MM.1S (cell line): ENCODE measurements at regions not wholly inside any gene's neighbourhood (a gene's known extent, or its start where the extent isn't known, plus 50 kb on each side); places are given as distances from the start of the nearest gene placed in this dataset.

Experiments
- DNase-seq: peaks from one replicate; pipeline ENCODE4 v3.0.0-alpha.2; 2015
- H2AFZ ChIP-seq: fragments of 300-600 bp; sonication (generic); 2 replicates; pipeline ENCODE4 v1.6.0; 2016; ENCODE audit warnings: antibody characterized with exemption, low read length
- H3F3A ChIP-seq: fragments of 300-600 bp; sonication (generic); 2 replicates; pipeline ENCODE4 v1.6.1; 2016; ENCODE audit warnings: mild to moderate bottlenecking, antibody characterized with exemption, low read length, moderate library complexity, mixed read lengths; ENCODE audit not compliant: insufficient read depth
- H3K27ac ChIP-seq: fragments of 300-600 bp; sonication (generic); 2 replicates; pipeline ENCODE4 v1.5.1; 2016; ENCODE audit warnings: mild to moderate bottlenecking, low read length
- H3K27me3 ChIP-seq: fragments of 300-600 bp; sonication (generic); replicated peaks from 2 replicates; pipeline ENCODE4 v1.6.0; 2016; ENCODE audit warnings: low read length; ENCODE audit not compliant: insufficient read depth
- H3K36me3 ChIP-seq: fragments of 300-600 bp; sonication (generic); replicated peaks from 2 replicates; pipeline ENCODE4 v1.6.1; 2016; ENCODE audit warnings: mild to moderate bottlenecking, low read length, mixed read lengths; ENCODE audit not compliant: insufficient read depth
- H3K4me1 ChIP-seq: fragments of 300-600 bp; sonication (generic); 2 replicates; pipeline ENCODE4 v1.6.1; 2016; ENCODE audit warnings: low read length, mixed read lengths
- H3K4me2 ChIP-seq: fragments of 300-600 bp; sonication (generic); 2 replicates; pipeline ENCODE4 v1.6.0; 2016; ENCODE audit warnings: low read depth, low read length
- H3K4me3 ChIP-seq: fragments of 300-600 bp; sonication (generic); 2 replicates; pipeline ENCODE4 v1.5.1; 2016; ENCODE audit warnings: low read length, mixed read lengths
- H3K79me2 ChIP-seq: fragments of 300-600 bp; sonication (generic); 2 replicates; pipeline ENCODE4 v1.6.1; 2016; ENCODE audit warnings: mixed run types, low read length, mixed read lengths
- H3K9ac ChIP-seq: fragments of 300-600 bp; sonication (generic); 2 replicates; pipeline ENCODE4 v1.6.1; 2016; ENCODE audit warnings: low read length, mixed read lengths
- H3K9me2 ChIP-seq: fragments of 300-600 bp; sonication (generic); replicated peaks from 2 replicates; pipeline ENCODE4 v1.6.1; 2016; ENCODE audit warnings: mild to moderate bottlenecking, low read length, mixed read lengths; ENCODE audit not compliant: insufficient read depth
- H3K9me3 ChIP-seq: fragments of 300-600 bp; sonication (generic); replicated peaks from 2 replicates; pipeline ENCODE4 v1.6.1; 2016; ENCODE audit warnings: mild to moderate bottlenecking, low read length, mixed read lengths; ENCODE audit not compliant: insufficient read depth
- H4K20me1 ChIP-seq: fragments of 300-600 bp; sonication (generic); 2 replicates; pipeline ENCODE4 v1.6.1; 2016; ENCODE audit warnings: mild to moderate bottlenecking, low read length, moderate library complexity, mixed read lengths; ENCODE audit not compliant: insufficient read depth
- EZH2 ChIP-seq: fragments of 300-600 bp; sonication (generic); optimal IDR thresholded peaks from 2 replicates; pipeline ENCODE3; 2017; ENCODE audit warnings: low read depth, mild to moderate bottlenecking, antibody characterized with exemption, low read length, mixed read lengths
- EZH2phosphoT487 ChIP-seq: fragments of 300-600 bp; sonication (generic); IDR thresholded peaks from 2 replicates; pipeline ENCODE4 v1.6.1; 2018; ENCODE audit warnings: antibody characterized with exemption, low read length
- TF ChIP-seq, protein P1 (sequence below): fragments of 300-600 bp; sonication (generic); IDR thresholded peaks from 2 replicates; pipeline ENCODE4 v1.5.1; 2016; ENCODE audit warnings: antibody characterized with exemption, low read length, mixed read lengths

DNA sequence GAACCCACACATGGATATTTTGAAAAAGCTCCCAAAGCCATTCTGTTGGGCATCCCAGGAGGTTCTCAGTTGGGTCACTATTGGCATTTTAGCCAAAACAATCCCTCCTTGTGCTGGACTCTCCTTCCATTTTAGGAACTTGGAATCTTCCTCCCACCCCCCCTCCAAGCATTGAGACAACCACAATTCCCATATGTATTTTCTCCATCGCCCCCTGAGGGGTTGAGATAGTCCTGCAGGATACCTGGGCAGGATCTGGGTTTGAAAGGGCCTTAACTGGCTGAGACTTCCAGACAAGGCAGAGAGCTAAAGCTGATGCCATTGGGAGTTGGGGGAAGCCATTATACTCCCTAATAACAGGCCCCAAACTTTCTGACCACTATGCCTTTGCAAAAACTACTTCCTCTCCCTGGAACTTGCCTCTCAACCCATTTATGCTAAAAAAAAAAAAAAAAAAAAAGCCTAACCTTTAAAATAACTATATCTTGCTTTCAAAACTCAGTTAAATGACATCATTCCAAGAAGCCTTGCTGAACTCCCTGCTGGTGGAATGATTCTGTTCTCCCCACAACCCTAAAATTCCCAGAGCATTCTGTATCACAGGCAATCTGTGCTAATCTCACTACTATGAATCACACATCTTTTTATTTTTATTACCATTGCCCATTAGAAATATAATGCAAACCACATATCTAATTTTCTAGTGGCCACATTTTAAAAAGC lies 77.5 kb upstream of the PDE1C start:
- DNase-seq: no peak

DNA sequence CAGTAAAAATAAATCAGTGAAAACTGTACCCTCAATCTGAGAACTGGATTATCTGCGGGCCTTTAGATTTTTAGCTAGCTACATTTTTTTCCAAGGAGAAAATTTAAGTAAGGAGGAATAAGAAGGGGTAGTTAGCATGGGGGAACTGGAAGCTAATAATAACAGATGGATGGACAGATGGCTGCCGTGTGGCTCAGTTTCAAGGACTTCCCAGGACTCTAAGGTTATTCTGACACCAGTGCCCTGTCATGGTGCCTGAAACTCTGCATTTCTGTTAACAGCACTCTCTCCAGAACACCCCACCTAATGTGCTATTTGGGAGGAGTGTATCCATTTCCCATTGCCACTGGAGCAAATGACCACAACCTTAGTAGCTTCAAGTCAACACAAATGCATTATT lies 75.7 kb upstream of the PDE1C start:
- no peak overlapping the region for H2AFZ ChIP-seq
- no peaks in the 10 kb centered on the region for H3K9me3 ChIP-seq
- H3F3A ChIP-seq: no peaks in the 10 kb centered on the region
- no peak for DNase-seq
- H3K79me2 ChIP-seq: no peaks in the 10 kb centered on the region
- no peaks in the 10 kb centered on the region for H3K27me3 ChIP-seq
- no peaks in the 10 kb centered on the region for H3K36me3 ChIP-seq
- no peaks in the 10 kb centered on the region for H3K4me1 ChIP-seq
- H3K4me3 ChIP-seq: no peak overlapping the region
- no peak overlapping the region for H3K9ac ChIP-seq
- no peaks in the 10 kb centered on the region for H4K20me1 ChIP-seq
- TF ChIP-seq EZH2phosphoT487 (no peak), EZH2 (no peak)
- TF ChIP-seq, protein P1, sequence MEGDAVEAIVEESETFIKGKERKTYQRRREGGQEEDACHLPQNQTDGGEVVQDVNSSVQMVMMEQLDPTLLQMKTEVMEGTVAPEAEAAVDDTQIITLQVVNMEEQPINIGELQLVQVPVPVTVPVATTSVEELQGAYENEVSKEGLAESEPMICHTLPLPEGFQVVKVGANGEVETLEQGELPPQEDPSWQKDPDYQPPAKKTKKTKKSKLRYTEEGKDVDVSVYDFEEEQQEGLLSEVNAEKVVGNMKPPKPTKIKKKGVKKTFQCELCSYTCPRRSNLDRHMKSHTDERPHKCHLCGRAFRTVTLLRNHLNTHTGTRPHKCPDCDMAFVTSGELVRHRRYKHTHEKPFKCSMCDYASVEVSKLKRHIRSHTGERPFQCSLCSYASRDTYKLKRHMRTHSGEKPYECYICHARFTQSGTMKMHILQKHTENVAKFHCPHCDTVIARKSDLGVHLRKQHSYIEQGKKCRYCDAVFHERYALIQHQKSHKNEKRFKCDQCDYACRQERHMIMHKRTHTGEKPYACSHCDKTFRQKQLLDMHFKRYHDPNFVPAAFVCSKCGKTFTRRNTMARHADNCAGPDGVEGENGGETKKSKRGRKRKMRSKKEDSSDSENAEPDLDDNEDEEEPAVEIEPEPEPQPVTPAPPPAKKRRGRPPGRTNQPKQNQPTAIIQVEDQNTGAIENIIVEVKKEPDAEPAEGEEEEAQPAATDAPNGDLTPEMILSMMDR: no peak
- H3K9me2 ChIP-seq: no peaks in the 10 kb centered on the region
- no peak overlapping the region for H3K27ac ChIP-seq
- H3K4me2 ChIP-seq: no peak overlapping the region

More for the DNA sequence above, 77.5 kb upstream of the PDE1C start:
- Histone ChIP-seq H3K9ac (no peak overlapping the region), H2AFZ (no peak overlapping the region), H3K36me3 (no peaks in the 10 kb centered on the region), H3K4me3 (no peak overlapping the region), H3K27ac (no peak overlapping the region), H3K4me1 (no peaks in the 10 kb centered on the region), H3K79me2 (no peaks in the 10 kb centered on the region), H3K27me3 (no peaks in the 10 kb centered on the region), H4K20me1 (no peaks in the 10 kb centered on the region), H3K9me2 (no peaks in the 10 kb centered on the region), H3F3A (no peaks in the 10 kb centered on the region), H3K4me2 (no peak overlapping the region), H3K9me3 (no peaks in the 10 kb centered on the region)
- TF ChIP-seq, protein P1: no peak
- no peak for TF ChIP-seq EZH2phosphoT487
- TF ChIP-seq EZH2: no peak

DNA sequence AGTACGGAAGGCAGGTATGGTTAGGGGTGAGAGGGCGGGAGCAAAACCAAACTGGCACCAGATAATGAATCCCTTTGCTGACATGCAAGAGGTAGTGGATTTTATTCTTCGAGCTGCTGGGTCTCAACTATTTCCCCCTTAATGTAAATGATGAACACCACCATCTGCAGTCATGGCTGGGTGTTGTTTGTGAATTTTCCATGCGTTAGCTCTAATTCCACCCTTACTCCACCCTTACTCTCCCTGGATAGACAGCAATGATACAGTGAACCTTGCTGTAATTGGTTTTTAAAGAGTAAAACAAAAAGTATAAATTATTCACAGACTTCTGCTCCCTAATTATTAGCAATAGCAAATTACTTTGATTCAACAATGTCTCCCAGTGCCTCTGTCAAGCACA lies 74.5 kb upstream of the PDE1C start:
- no peak overlapping the region for H2AFZ ChIP-seq
- H3K4me1 ChIP-seq: no peaks in the 10 kb centered on the region
- no peak overlapping the region for H3K4me3 ChIP-seq
- no peaks in the 10 kb centered on the region for H3F3A ChIP-seq
- H3K79me2 ChIP-seq: no peaks in the 10 kb centered on the region
- H3K27me3 ChIP-seq: no peaks in the 10 kb centered on the region
- no peaks in the 10 kb centered on the region for H4K20me1 ChIP-seq
- no peak overlapping the region for H3K4me2 ChIP-seq
- DNase-seq: no peak
- H3K27ac ChIP-seq: no peak overlapping the region
- H3K9ac ChIP-seq: no peak overlapping the region
- no peaks in the 10 kb centered on the region for H3K36me3 ChIP-seq
- H3K9me3 ChIP-seq: no peaks in the 10 kb centered on the region
- TF ChIP-seq EZH2 (no peak), EZH2phosphoT487 (no peak)
- TF ChIP-seq, protein P1: no peak
- H3K9me2 ChIP-seq: no peaks in the 10 kb centered on the region
